GM13977 (cell line): ENCODE measurements at regions not wholly inside any gene's neighbourhood (a gene's known extent, or its start where the extent isn't known, plus 50 kb on each side); places are given as distances from the start of the nearest gene placed in this dataset.
"Not testable (repeated sequence)": the region's sequence is repeated elsewhere in the genome, so short reads cannot be mapped to it uniquely, and the experiment has no call there.

ENCODE experiments used
- DNase-seq: peaks from one replicate; pipeline ENCODE4 v3.0.0; 2012; ENCODE audit warnings: low spot score
- CTCF ChIP-seq: IDR thresholded peaks from 2 replicates; pipeline ENCODE4 v1.5.1; 2012; ENCODE audit warnings: mild to moderate bottlenecking, control low read depth; ENCODE audit not compliant: insufficient read depth; ENCODE audit errors: extremely low read depth, missing control alignments
- in situ Hi-C: fragments of 300-500 bp; cut with MboI; formaldehyde crosslinking; loops from one replicate; pipeline ENCODE4 v1.12.0; 2022; ENCODE audit warnings: low sequenced_read_pairs, low pct_unique_long_range_greater_than_20kb, mixed read lengths, inconsistent platforms; ENCODE audit not compliant: unreplicated experiment

GRCh38 chr3:194906970-194907629 lies 221.4 kb downstream of the FAM43A start:
- TF ChIP-seq CTCF: no peak
- in situ Hi-C loops: no loop called here
- DNase-seq: no peak

- no peak for TF ChIP-seq CTCF
- no peak for DNase-seq
- in situ Hi-C loops: no loop called here
Observed at GRCh38 chr3:194907811-194908210, 222.1 kb downstream of the FAM43A start.

GRCh38 chr3:194908496-194908895 lies 222.8 kb downstream of the FAM43A start:
- no peak for DNase-seq
- no peak for TF ChIP-seq CTCF
- in situ Hi-C loops: no loop called here

DNA sequence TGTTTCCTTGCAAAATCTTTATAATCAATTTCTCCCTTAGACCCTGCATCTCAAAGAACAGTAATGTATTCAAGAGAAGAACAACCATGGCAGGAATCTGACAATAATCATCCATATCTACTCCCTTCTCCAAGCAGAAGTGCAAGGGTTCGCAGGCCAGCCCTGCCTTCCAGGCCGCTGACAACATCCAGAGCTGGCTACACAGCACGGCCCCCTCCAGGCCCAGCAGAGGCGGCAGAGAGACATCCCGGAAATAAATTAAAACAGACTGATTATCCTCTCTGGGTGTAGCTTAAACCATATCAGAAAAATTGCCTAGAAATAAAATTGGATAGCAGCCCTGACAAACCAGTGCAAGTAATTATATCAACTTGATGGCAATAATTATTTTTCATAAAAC lies 223.3 kb downstream of the FAM43A start:
- in situ Hi-C loops: no loop called here
- no peak for DNase-seq
- TF ChIP-seq CTCF: no peak

GRCh38 chr3:194910414-194910984 lies 224.8 kb downstream of the FAM43A start:
- in situ Hi-C loops: no loop called here
- no peak for DNase-seq
- no peak for TF ChIP-seq CTCF

DNA sequence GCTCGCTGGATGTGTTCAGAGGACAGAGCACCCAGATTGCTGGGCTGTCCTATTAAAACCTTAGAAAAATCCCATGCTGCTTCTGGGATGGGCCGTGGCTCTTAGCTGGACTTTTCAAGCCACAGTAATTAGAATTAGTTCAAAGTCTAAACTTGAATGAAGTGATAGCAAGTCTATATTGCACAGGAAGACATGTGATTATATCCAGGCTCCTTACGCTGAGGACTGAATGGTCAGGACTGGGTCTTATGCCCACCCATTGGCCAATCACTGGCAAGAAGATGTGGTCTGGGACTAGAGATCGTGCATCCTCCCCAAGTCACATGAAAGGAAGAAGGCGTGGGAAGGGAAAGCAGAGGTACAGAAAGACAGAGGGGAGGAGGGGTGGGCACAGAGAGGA lies 227.6 kb downstream of the FAM43A start:
- in situ Hi-C loops: no loop called here
- no peak for TF ChIP-seq CTCF
- no peak for DNase-seq

GRCh38 chr3:194924889-194925288 lies 239.2 kb downstream of the FAM43A start:
- DNase-seq, in situ Hi-C loops: not testable (repeated sequence)
